ENCODE measurements at regions not wholly inside any gene's neighbourhood (a gene's known extent, or its start where the extent isn't known, plus 50 kb on each side); places are given as distances from the start of the nearest gene placed in this dataset.

DNA sequence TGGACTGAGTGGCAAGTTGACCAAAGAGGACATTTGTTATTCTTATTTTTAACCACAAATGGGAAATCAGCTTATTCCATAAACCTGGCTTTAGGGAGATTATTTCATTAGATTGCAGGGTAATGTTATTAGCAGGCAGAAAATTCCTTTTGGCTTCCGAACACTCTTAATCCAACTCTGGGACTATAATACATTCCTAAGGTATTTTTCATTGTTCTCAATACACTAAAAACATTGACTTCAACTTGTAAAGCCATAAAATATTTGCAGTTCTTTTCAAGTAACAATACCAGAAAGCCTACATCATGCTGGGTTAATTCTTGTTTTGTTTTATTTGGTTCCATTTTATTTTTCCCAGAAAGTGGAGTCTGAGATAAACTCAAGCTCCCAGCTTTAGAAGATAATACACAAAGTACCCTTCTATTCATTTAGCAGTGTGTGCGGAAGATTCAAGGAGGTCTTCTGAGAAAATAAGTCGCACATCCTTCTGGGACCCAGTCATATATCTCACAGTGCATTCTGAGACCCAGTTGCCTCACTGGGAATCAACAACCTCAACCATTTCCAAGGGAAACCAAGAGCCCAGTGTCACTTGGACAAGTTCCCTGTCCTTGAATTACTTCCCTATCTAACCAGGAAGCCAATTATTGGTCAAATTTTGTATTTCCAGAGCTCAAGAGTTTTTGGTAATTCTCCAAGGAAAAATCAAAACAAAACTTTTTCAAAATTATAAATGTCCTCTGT, 389.6 kb upstream of the DYNLRB2 start:
- no peak overlapping the region for H3K9ac ChIP-seq (ENCODE audit: low read length)
- H3K4me1 Mint-ChIP-seq = no peaks in the 10 kb centered on the region
- no peaks in the 10 kb centered on the region for H3K9me3 ChIP-seq (ENCODE audit: control extremely low read depth in 1 of 3, control insufficient read depth in 2 of 3, insufficient read depth in 1 of 3, low read length in 2 of 3)
- ChIA-PET CTCF (interaction anchor here (0.6 kb wide), 1 partner anchor 1821 kb away, joined by 3 read pairs; no protein-coding TSS in a partner anchor), POLR2A (no interaction called here)
- no peak overlapping the region for H3K27ac ChIP-seq (ENCODE audit: low read length in 2 of 2)
- no peak for ATAC-seq (ENCODE audit: low read depth)
- no peaks in the 10 kb centered on the region for H4K20me1 ChIP-seq (ENCODE audit: control insufficient read depth, insufficient read depth, low read length, poor library complexity, severe bottlenecking)
- no peaks in the 10 kb centered on the region for H3K4me1 ChIP-seq (ENCODE audit: control insufficient read depth in 2 of 2, insufficient read depth in 2 of 2, low read length in 2 of 2)
- intact Hi-C loops (cut with micrococcal nuclease) = no loop called here
- H3K9me3 Mint-ChIP-seq (ENCODE audit: insufficient read depth) = no peaks in the 10 kb centered on the region
- H3K4me3 ChIP-seq (ENCODE audit: control extremely low read depth in 1 of 5, extremely low read depth in 1 of 5, insufficient read depth in 1 of 5, low read depth in 2 of 5, low read length in 4 of 5) = no peak overlapping the region
- H3K79me2 ChIP-seq (ENCODE audit: control insufficient read depth, insufficient read depth, low read length) = no peaks in the 10 kb centered on the region
- TF ChIP-seq EZH2 (IDR thresholded peaks at IDR 0.05; ENCODE audit: borderline replicate concordance, insufficient read depth, low read depth, low read length, poor library complexity, severe bottlenecking) = no peak
- TF ChIP-seq, protein P1, sequence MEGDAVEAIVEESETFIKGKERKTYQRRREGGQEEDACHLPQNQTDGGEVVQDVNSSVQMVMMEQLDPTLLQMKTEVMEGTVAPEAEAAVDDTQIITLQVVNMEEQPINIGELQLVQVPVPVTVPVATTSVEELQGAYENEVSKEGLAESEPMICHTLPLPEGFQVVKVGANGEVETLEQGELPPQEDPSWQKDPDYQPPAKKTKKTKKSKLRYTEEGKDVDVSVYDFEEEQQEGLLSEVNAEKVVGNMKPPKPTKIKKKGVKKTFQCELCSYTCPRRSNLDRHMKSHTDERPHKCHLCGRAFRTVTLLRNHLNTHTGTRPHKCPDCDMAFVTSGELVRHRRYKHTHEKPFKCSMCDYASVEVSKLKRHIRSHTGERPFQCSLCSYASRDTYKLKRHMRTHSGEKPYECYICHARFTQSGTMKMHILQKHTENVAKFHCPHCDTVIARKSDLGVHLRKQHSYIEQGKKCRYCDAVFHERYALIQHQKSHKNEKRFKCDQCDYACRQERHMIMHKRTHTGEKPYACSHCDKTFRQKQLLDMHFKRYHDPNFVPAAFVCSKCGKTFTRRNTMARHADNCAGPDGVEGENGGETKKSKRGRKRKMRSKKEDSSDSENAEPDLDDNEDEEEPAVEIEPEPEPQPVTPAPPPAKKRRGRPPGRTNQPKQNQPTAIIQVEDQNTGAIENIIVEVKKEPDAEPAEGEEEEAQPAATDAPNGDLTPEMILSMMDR (IDR thresholded peaks at IDR 0.05) = no peak
- no peak for DNase-seq
- H2AFZ ChIP-seq (ENCODE audit: insufficient read depth, low read depth, low read length, poor library complexity, severe bottlenecking) = no peak overlapping the region
- H3K27me3 Mint-ChIP-seq = peaks cover 9% of the 10 kb centered on the region
- no peaks in the 10 kb centered on the region for H3K27me3 ChIP-seq (replicated peaks in 1 of 4; ENCODE audit: control extremely low read depth in 1 of 4, control insufficient read depth in 3 of 4, insufficient read depth in 4 of 4, low read length in 3 of 4)
- no peak overlapping the region for H3K4me3 Mint-ChIP-seq
- no peak overlapping the region for H3K27ac Mint-ChIP-seq
- H3K36me3 ChIP-seq (replicated peaks in 1 of 2; ENCODE audit: control extremely low read depth in 1 of 2, control insufficient read depth in 1 of 2, extremely low read depth in 1 of 2, insufficient read depth in 2 of 2, low read length in 1 of 2) = no peaks in the 10 kb centered on the region
- WGBS (ENCODE audit: insufficient coverage) = 93% methylated on average over 2 of the region's 3 CpGs
- H3K4me2 ChIP-seq (replicated peaks; ENCODE audit: low read depth, low read length, poor library complexity, severe bottlenecking) = no peak overlapping the region

DNA sequence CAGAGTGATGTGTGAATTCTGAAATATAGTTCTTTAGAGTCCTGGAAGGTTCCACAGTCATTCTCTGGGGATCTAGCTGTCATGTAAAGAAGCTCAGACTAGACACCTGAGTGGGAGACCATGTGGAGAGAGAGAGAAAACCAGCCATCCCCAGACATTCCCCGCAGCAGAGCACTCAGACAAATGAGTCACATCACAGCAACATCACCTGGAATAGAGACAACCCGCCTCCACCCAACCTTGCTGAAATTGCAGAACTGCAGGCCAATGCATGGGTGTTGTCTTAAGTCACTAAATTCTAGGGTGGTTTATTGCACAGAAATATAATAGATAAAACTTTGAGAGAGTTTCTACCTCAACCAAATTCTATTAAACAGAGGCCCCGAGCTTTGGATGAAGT, 392.0 kb upstream of the DYNLRB2 start:
- no peaks in the 10 kb centered on the region for H3K27me3 ChIP-seq (replicated peaks in 1 of 4; ENCODE audit: control extremely low read depth in 1 of 4, control insufficient read depth in 3 of 4, insufficient read depth in 4 of 4, low read length in 3 of 4)
- H4K20me1 ChIP-seq (ENCODE audit: control insufficient read depth, insufficient read depth, low read length, poor library complexity, severe bottlenecking) = no peaks in the 10 kb centered on the region
- WGBS (ENCODE audit: insufficient coverage) = no CpG with 5 or more reads among the region's 3 CpGs
- ChIA-PET POLR2A (no interaction called here), CTCF (no interaction called here)
- H3K4me3 Mint-ChIP-seq = no peak overlapping the region
- H3K9ac ChIP-seq (ENCODE audit: low read length) = no peak overlapping the region
- no peak overlapping the region for H3K4me2 ChIP-seq (replicated peaks; ENCODE audit: low read depth, low read length, poor library complexity, severe bottlenecking)
- no peaks in the 10 kb centered on the region for H3K36me3 ChIP-seq (replicated peaks in 1 of 2; ENCODE audit: control extremely low read depth in 1 of 2, control insufficient read depth in 1 of 2, extremely low read depth in 1 of 2, insufficient read depth in 2 of 2, low read length in 1 of 2)
- H3K9me3 ChIP-seq (ENCODE audit: control extremely low read depth in 1 of 3, control insufficient read depth in 2 of 3, insufficient read depth in 1 of 3, low read length in 2 of 3) = no peaks in the 10 kb centered on the region
- TF ChIP-seq, protein P1 (IDR thresholded peaks at IDR 0.05) = no peak
- TF ChIP-seq EZH2 (IDR thresholded peaks at IDR 0.05; ENCODE audit: borderline replicate concordance, insufficient read depth, low read depth, low read length, poor library complexity, severe bottlenecking) = no peak
- no peak overlapping the region for H3K27ac ChIP-seq (ENCODE audit: low read length in 2 of 2)
- H2AFZ ChIP-seq (ENCODE audit: insufficient read depth, low read depth, low read length, poor library complexity, severe bottlenecking) = no peak overlapping the region
- no peak overlapping the region for H3K27ac Mint-ChIP-seq
- ATAC-seq (ENCODE audit: low read depth) (no peak), DNase-seq (no peak)
- no peaks in the 10 kb centered on the region for H3K79me2 ChIP-seq (ENCODE audit: control insufficient read depth, insufficient read depth, low read length)
- no peak overlapping the region for H3K4me3 ChIP-seq (ENCODE audit: control extremely low read depth in 1 of 5, extremely low read depth in 1 of 5, insufficient read depth in 1 of 5, low read depth in 2 of 5, low read length in 4 of 5)
- H3K27me3 Mint-ChIP-seq = peaks cover 7% of the 10 kb centered on the region
- H3K4me1 Mint-ChIP-seq = no peaks in the 10 kb centered on the region
- no peaks in the 10 kb centered on the region for H3K9me3 Mint-ChIP-seq (ENCODE audit: insufficient read depth)
- intact Hi-C loops (cut with micrococcal nuclease) = no loop called here
- H3K4me1 ChIP-seq (ENCODE audit: control insufficient read depth in 2 of 2, insufficient read depth in 2 of 2, low read length in 2 of 2) = no peaks in the 10 kb centered on the region
